ENCODE measurements at regions not wholly inside any gene's neighbourhood (a gene's known extent, or its start where the extent isn't known, plus 50 kb on each side); places are given as distances from the start of the nearest gene placed in this dataset.

DNA sequence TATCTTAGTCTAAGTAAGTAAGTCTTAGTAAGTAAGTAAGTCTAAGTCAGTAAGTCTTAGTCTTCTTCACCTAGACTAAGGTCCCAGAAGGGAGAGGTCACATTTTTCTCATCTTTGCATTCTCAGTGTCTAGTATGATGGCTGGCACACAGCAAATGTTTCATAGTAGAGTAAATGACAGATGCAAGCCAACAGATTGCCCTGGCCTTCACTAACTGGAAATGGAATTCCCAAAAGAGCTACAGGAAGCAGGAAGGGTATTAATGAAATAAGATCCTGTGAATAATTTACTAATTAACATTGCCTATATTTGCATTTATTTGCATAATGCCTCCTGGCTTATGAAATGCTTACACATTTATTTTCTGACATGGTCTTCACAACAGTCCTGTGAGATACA lies 221.6 kb downstream of the RAD51AP2 start:
- Histone ChIP-seq H3K36me3 (no peaks in the 10 kb centered on the region), H3K27me3 (no peaks in the 10 kb centered on the region), H3K9me3 (no peaks in the 10 kb centered on the region), H3K4me1 (no peaks in the 10 kb centered on the region), H3K4me3 (no peak overlapping the region), H3K27ac (no peak overlapping the region)
- TF ChIP-seq, protein P1, sequence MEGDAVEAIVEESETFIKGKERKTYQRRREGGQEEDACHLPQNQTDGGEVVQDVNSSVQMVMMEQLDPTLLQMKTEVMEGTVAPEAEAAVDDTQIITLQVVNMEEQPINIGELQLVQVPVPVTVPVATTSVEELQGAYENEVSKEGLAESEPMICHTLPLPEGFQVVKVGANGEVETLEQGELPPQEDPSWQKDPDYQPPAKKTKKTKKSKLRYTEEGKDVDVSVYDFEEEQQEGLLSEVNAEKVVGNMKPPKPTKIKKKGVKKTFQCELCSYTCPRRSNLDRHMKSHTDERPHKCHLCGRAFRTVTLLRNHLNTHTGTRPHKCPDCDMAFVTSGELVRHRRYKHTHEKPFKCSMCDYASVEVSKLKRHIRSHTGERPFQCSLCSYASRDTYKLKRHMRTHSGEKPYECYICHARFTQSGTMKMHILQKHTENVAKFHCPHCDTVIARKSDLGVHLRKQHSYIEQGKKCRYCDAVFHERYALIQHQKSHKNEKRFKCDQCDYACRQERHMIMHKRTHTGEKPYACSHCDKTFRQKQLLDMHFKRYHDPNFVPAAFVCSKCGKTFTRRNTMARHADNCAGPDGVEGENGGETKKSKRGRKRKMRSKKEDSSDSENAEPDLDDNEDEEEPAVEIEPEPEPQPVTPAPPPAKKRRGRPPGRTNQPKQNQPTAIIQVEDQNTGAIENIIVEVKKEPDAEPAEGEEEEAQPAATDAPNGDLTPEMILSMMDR (IDR thresholded peaks at IDR 0.05): no peak
- TF ChIP-seq EP300 (IDR thresholded peaks at IDR 0.05): no peak
- no peak for TF ChIP-seq POLR2A (IDR thresholded peaks at IDR 0.05)
- DNase-seq (ENCODE audit: low spot score in 2 of 2): no peak

DNA sequence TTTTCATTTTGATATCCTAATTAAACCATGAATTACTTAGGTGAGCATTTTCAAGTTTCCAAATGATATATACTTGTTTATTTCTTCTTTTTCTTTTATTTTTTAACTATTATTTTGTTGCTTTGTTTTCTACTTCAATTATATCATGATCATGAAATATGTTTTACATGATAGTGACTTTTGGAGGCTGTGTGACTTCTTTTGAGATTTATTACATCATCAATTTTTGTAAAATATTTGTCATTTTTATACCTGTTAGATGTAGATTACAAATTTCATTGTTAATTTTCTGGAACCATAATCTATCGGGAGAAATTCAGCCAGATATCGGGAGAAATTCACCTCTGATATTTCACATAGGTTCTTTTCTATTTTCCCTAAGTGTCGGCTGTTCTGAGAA lies 228.6 kb downstream of the RAD51AP2 start:
- TF ChIP-seq, protein P1 (IDR thresholded peaks at IDR 0.05): no peak
- TF ChIP-seq POLR2A (IDR thresholded peaks at IDR 0.05) (no peak), EP300 (IDR thresholded peaks at IDR 0.05) (no peak)
- no peak for DNase-seq (ENCODE audit: low spot score in 2 of 2)
- no peaks in the 10 kb centered on the region for H3K4me1 ChIP-seq
- H3K27ac ChIP-seq: no peak overlapping the region
- WGBS, 2 donors: 75 to 86% methylated on average over 3 of the region's 3 CpGs
- no peaks in the 10 kb centered on the region for H3K36me3 ChIP-seq
- no peaks in the 10 kb centered on the region for H3K27me3 ChIP-seq
- no peak overlapping the region for H3K4me3 ChIP-seq
- no peaks in the 10 kb centered on the region for H3K9me3 ChIP-seq

DNA sequence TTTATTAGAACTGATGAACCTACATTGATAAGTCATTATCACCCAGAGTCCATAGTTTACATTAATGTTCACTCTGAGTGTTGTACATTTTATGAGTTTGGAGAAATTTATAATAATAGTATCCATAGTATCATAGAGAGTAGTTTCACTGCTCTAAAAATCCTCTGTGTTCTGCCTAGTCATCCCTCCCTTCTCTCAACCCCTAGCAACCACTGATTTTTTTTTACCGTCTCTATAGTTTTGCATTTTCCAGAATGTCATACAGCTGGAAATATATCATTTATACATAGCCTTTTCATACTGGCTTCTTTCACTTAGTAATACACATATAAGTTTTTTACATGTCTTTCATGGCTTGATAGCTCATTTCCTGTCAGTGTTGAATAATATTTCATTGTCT lies 231.1 kb downstream of the RAD51AP2 start:
- no peak for DNase-seq (ENCODE audit: low spot score in 2 of 2)
- TF ChIP-seq POLR2A (IDR thresholded peaks at IDR 0.05) (no peak), EP300 (IDR thresholded peaks at IDR 0.05) (no peak)
- TF ChIP-seq, protein P1 (IDR thresholded peaks at IDR 0.05): no peak
- Histone ChIP-seq H3K27ac (no peak overlapping the region), H3K4me3 (no peak overlapping the region), H3K36me3 (no peaks in the 10 kb centered on the region), H3K9me3 (no peaks in the 10 kb centered on the region), H3K4me1 (no peaks in the 10 kb centered on the region), H3K27me3 (no peaks in the 10 kb centered on the region)
- WGBS, 2 donors: 34 to 44% methylated on average over 1 of the region's 1 CpG

DNA sequence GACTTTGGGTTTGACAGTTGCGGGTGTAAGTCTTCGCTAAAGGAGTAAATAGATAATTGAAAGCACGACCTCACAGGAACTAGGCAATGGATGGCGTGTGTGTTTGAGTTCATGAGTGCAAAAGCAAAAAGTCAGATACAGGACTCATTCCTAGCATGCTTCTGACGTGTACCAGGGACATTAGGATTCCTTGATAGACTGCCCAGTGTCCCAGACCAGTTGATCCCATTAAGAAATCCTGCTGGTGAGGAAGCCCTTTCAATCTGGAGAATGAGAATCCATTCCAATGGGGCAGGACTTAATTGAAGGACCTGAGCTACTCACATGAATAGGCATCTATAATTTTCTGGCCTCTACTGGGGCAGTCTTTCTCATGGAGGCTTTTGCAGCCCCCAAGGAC lies 235.4 kb downstream of the RAD51AP2 start:
- DNase-seq (ENCODE audit: low spot score in 2 of 2): no peak
- Histone ChIP-seq H3K9me3 (no peaks in the 10 kb centered on the region), H3K4me1 (no peaks in the 10 kb centered on the region), H3K36me3 (no peaks in the 10 kb centered on the region), H3K27me3 (no peaks in the 10 kb centered on the region), H3K4me3 (no peak overlapping the region), H3K27ac (no peak overlapping the region)
- TF ChIP-seq POLR2A (IDR thresholded peaks at IDR 0.05): no peak
- TF ChIP-seq, protein P1 (IDR thresholded peaks at IDR 0.05): no peak
- TF ChIP-seq EP300 (IDR thresholded peaks at IDR 0.05): no peak
- WGBS, 2 donors: 86 to 87% methylated on average over 5 of the region's 5 CpGs

DNA sequence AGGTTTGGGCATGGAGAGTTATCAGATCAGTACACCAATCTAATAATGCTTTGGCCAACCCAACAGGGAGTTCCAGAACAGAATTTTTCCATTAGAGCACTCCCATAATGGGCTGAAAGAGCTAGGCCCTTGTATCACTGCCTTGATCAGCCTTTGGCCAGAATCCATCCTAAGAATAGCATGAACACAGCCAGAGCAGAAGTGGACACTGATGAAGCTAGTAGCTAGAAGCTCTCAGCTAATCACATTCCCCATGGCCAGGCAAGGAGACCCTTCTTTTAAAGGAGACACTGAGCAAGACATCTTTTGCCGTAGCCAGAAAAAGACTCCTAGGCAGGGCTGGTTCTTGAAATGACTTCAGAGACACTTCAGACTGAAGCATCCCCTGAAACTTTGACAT lies 236.0 kb downstream of the RAD51AP2 start:
- Histone ChIP-seq H3K4me1 (no peaks in the 10 kb centered on the region), H3K36me3 (no peaks in the 10 kb centered on the region), H3K4me3 (no peak overlapping the region), H3K27ac (no peak overlapping the region), H3K9me3 (no peaks in the 10 kb centered on the region), H3K27me3 (no peaks in the 10 kb centered on the region)
- no peak for DNase-seq (ENCODE audit: low spot score in 2 of 2)
- TF ChIP-seq EP300 (IDR thresholded peaks at IDR 0.05): no peak
- no peak for TF ChIP-seq POLR2A (IDR thresholded peaks at IDR 0.05)
- 100% methylated on average over 1 of the region's 1 CpG for WGBS, 2 donors

DNA sequence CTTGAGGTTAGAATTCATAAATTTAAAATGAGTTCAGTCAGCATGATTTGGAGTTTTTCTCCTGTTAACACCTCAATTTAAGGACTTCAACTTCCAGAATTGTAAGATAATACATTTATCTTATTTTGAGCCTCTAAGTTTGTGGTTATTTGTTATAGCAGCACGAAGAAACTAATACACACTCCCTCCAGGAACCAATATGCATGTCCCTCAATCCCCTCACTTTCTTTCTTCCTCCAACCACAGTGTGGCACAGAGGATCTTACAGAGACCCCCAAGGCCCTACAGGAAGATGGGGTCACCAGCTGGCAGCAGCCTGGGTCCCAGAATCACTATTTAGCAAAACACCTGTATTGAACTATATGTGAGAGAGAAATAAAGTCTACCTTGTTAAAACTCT lies 242.0 kb downstream of the RAD51AP2 start:
- 83 to 86% methylated on average over 1 of the region's 1 CpG for WGBS, 2 donors
- no peak for DNase-seq (ENCODE audit: low spot score in 2 of 2)
- no peak for TF ChIP-seq EP300 (IDR thresholded peaks at IDR 0.05)
- no peak for TF ChIP-seq POLR2A (IDR thresholded peaks at IDR 0.05)
- TF ChIP-seq, protein P1 (IDR thresholded peaks at IDR 0.05): no peak
- peaks cover 0 to 8% (median 0%) of the 10 kb centered on the region in 4 donors for H3K9me3 ChIP-seq
- H3K4me3 ChIP-seq: no peak overlapping the region
- H3K4me1 ChIP-seq: no peaks in the 10 kb centered on the region
- H3K27ac ChIP-seq: no peak overlapping the region
- no peaks in the 10 kb centered on the region for H3K36me3 ChIP-seq
- no peaks in the 10 kb centered on the region for H3K27me3 ChIP-seq
